Activated naive CD8-positive, alpha-beta T cell (primary cell): ENCODE measurements at regions not wholly inside any gene's neighbourhood (a gene's known extent, or its start where the extent isn't known, plus 50 kb on each side); places are given as distances from the start of the nearest gene placed in this dataset.
"Not testable (repeated sequence)": the region's sequence is repeated elsewhere in the genome, so short reads cannot be mapped to it uniquely, and the experiment has no call there.

ENCODE experiments used
- H3K27ac Mint-ChIP-seq: one replicate; pipeline ENCODE4 v1.8.0; 2021; ENCODE audit warnings: mixed read lengths
- H3K27me3 Mint-ChIP-seq: one replicate; pipeline ENCODE4 v1.8.0; 2021; ENCODE audit warnings: mixed read lengths
- H3K36me3 Mint-ChIP-seq: one replicate; pipeline ENCODE4 v1.8.0; 2021; ENCODE audit warnings: mixed read lengths
- H3K4me1 Mint-ChIP-seq: one replicate; pipeline ENCODE4 v1.8.0; 2021; ENCODE audit warnings: low read depth, mixed read lengths
- H3K4me3 Mint-ChIP-seq: one replicate; pipeline ENCODE4 v1.8.0; 2021; ENCODE audit warnings: mild to moderate bottlenecking, mixed read lengths
- H3K9me3 Mint-ChIP-seq: one replicate; pipeline ENCODE4 v1.8.0; 2021; ENCODE audit warnings: low read depth, mixed read lengths

GRCh38 chr17:63221939-63222338 is 224.2 kb downstream of the CYB561 start:
- Mint-ChIP-seq H3K9me3 (peaks cover 3% of the 10 kb centered on the region), H3K4me3 (no peak overlapping the region), H3K36me3 (peaks cover 5% of the 10 kb centered on the region), H3K27ac (no peak overlapping the region), H3K27me3 (no peaks in the 10 kb centered on the region), H3K4me1 (no peaks in the 10 kb centered on the region)

DNA sequence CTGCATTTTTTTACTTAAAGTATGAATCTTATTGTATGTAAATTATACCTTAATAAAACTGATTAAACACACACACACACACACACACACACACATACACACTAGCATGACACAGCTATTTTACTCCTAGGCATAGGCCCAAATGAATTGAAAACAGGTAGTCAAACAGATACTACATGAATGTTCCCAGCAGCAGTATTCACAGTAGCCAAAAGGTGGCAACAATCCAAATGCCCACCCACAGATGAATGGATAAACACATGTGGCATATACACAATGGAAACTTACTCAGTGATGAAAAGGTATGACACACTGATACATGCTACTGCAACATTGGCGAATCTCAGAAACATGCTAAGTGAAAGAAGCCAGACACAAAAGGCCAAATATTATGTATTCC is 223.5 kb downstream of the CYB561 start:
- Mint-ChIP-seq H3K4me3 (no peak overlapping the region), H3K27ac (no peak overlapping the region), H3K9me3 (peaks cover 3% of the 10 kb centered on the region), H3K4me1 (no peaks in the 10 kb centered on the region), H3K36me3 (peaks cover 5% of the 10 kb centered on the region), H3K27me3 (no peaks in the 10 kb centered on the region)

DNA sequence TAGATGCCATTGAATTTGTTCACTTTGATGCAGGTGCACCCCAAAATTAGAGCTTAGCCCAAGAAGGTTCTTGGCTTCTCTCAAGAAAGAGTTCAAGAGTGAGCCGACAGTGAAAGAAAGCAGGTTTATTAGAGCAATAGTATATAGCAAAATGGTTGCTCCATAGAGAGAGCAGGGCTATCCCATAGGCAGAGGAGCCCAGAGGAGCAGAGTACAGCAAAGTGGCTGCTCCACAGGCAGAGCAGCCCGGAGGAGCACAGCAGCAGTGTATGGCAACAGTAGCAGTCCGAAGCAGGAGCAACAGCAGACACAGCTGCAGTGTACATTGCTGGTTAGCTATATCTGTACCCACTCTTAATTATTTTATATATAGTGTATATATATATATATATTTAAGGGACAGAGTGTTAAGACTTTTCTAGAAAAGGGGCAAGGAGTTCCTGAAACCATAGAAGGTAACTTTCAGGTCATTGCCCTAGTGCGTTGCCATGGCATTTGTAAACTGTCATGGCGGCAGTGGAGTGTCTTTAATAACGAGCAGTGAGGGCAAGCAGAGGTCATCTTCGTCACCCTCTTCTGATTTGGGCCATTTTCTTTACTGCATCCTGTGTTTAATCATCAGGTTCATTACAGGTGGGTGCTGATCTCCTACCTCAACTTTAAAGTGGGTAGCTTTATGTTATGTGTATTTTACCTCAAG is 222.7 kb downstream of the CYB561 start:
- no peak overlapping the region for H3K27ac Mint-ChIP-seq
- no peaks in the 10 kb centered on the region for H3K4me1 Mint-ChIP-seq
- H3K27me3 Mint-ChIP-seq, result no peaks in the 10 kb centered on the region
- H3K4me3 Mint-ChIP-seq, result no peak overlapping the region
- peaks cover 7% of the 10 kb centered on the region for H3K36me3 Mint-ChIP-seq
- H3K9me3 Mint-ChIP-seq, result peaks cover 3% of the 10 kb centered on the region

- H3K9me3 Mint-ChIP-seq, result peaks cover 3% of the 10 kb centered on the region
- no peaks in the 10 kb centered on the region for H3K4me1 Mint-ChIP-seq
- no peaks in the 10 kb centered on the region for H3K27me3 Mint-ChIP-seq
- H3K4me3 Mint-ChIP-seq, result no peak overlapping the region
- H3K27ac Mint-ChIP-seq, result no peak overlapping the region
- peaks cover 10% of the 10 kb centered on the region for H3K36me3 Mint-ChIP-seq
Measured at GRCh38 chr17:63224644-63225043, 221.5 kb downstream of the CYB561 start.

GRCh38 chr17:63226720-63227119 is 219.4 kb downstream of the CYB561 start:
- H3K9me3 Mint-ChIP-seq, H3K4me1 Mint-ChIP-seq, H3K4me3 Mint-ChIP-seq, H3K27ac Mint-ChIP-seq, H3K27me3 Mint-ChIP-seq: not testable (repeated sequence)
- H3K36me3 Mint-ChIP-seq, result peaks cover 20% of the 10 kb centered on the region

GRCh38 chr17:63231015-63231620 is 215.0 kb downstream of the CYB561 start:
- H3K4me1 Mint-ChIP-seq, H3K4me3 Mint-ChIP-seq, H3K27ac Mint-ChIP-seq, H3K27me3 Mint-ChIP-seq: not testable (repeated sequence)
- Mint-ChIP-seq H3K36me3 (peaks cover 22% of the 10 kb centered on the region), H3K9me3 (peaks cover 14% of the 10 kb centered on the region)

DNA sequence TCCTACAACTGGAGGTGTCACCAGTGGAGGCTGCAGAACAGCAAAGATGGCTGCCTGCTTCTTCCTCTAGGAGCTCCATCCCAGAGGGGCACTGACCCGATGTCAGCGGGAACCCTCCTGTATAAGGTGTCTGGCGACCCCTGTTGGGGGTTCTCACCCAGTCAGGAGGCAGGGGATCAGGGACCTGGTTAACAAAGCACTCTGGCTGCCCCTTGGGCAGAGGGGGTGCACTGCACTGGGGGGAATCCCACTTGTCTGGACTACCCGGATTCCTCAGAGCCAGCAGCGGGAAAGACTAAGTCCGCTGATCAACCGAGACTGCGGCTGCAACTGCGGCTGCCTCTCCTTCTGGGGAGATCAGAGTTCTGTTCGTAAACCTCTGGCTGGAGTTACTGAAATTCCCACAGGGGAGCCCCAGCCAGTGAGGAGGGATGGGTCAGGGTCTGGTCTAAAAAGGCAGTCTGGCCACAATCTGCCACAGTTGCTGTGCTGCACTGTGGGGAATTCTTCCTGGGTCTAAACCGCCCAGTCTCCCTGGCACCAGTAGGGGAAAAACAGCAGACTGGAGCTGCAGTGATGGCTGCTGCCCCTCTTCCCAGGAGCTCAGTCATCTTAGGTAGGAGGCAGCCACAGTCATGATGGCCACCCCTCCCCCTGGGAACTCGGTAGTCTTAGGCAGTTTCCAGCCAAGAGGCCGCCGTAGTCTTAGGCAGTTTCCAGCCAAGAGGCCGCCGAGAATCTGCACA is 213.4 kb downstream of the CYB561 start:
- no peaks in the 10 kb centered on the region for H3K4me1 Mint-ChIP-seq

DNA sequence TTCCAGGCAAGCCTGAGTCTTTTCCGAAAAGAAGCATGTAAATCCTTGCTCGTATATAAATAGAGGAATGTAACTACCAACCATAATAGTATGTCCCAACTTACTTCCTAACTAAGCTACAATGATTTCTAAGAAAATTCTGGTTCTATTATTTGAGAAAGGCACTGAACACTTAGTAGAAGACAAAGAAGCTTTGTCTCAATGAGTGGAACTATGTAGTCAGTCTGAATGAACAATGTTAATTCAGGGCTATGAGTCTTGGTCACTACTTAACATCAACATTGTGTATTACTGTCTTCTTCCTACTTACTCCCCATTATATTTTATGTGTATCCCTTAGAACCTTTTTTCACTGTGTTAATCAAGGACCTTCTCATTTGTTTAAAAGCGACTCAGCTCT is 206.0 kb downstream of the CYB561 start:
- Mint-ChIP-seq H3K4me3 (no peak overlapping the region), H3K27ac (no peak overlapping the region), H3K4me1 (no peaks in the 10 kb centered on the region), H3K36me3 (peaks cover 20% of the 10 kb centered on the region), H3K9me3 (peaks cover 7% of the 10 kb centered on the region), H3K27me3 (no peaks in the 10 kb centered on the region)

More for the DNA sequence above, 213.4 kb downstream of the CYB561 start:
- Mint-ChIP-seq H3K9me3 (peaks cover 11% of the 10 kb centered on the region), H3K27me3 (no peaks in the 10 kb centered on the region), H3K27ac (no peak overlapping the region), H3K4me3 (no peak overlapping the region), H3K36me3 (peaks cover 19% of the 10 kb centered on the region)

DNA sequence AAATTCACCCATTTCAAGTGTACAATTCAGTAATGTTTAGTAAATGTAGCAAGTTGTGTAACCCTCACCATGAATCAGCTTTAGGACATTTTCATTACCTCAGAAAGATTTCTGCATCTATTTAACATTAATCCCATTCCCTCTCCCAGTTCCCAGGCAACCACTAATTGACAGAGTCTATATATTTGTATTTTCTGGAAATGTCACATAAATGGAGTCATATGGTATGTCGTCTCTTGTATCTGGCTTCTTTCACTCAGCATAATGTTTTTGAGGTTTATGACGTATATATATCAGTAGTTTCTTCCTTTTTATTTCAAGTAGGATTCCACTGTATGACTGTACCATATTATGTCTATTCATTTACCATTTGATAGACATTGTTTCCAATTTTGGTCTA is 199.8 kb downstream of the CYB561 start:
- H3K36me3 Mint-ChIP-seq, result peaks cover 8% of the 10 kb centered on the region
- H3K4me1 Mint-ChIP-seq, result no peaks in the 10 kb centered on the region
- no peaks in the 10 kb centered on the region for H3K27me3 Mint-ChIP-seq
- H3K9me3 Mint-ChIP-seq, result peaks cover 7% of the 10 kb centered on the region
- no peak overlapping the region for H3K4me3 Mint-ChIP-seq
- no peak overlapping the region for H3K27ac Mint-ChIP-seq

- H3K36me3 Mint-ChIP-seq, result peaks cover 7% of the 10 kb centered on the region
- peaks cover 4% of the 10 kb centered on the region for H3K9me3 Mint-ChIP-seq
- H3K27ac Mint-ChIP-seq, result no peak overlapping the region
- no peaks in the 10 kb centered on the region for H3K27me3 Mint-ChIP-seq
- no peaks in the 10 kb centered on the region for H3K4me1 Mint-ChIP-seq
- no peak overlapping the region for H3K4me3 Mint-ChIP-seq
Measured at GRCh38 chr17:63247706-63248105, 198.4 kb downstream of the CYB561 start.

GRCh38 chr17:63249256-63250004 is 196.7 kb downstream of the CYB561 start:
- Mint-ChIP-seq H3K27ac (no peak overlapping the region), H3K9me3 (peaks cover 4% of the 10 kb centered on the region), H3K4me3 (no peak overlapping the region), H3K4me1 (no peaks in the 10 kb centered on the region), H3K27me3 (no peaks in the 10 kb centered on the region), H3K36me3 (peaks cover 4% of the 10 kb centered on the region)

DNA sequence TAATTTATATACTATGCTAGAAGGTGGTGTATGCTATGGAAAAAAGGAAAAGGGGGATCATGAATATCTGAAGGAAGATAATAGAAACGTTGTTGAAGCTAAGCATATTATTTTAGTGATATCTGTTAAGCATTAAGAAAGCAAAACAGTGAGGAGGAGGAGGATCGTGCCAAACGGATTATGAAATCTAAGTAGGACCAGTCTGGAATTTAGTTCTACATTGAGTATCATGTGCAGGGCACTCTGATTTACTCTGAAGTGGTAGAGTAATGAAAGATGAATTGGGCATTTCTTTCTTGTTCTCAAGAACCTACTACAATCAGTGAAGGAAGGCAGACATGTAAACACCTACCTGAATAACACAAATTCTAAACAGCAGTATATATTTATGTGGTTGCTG is 195.3 kb downstream of the CYB561 start:
- H3K4me1 Mint-ChIP-seq, result no peaks in the 10 kb centered on the region
- no peak overlapping the region for H3K27ac Mint-ChIP-seq
- no peaks in the 10 kb centered on the region for H3K27me3 Mint-ChIP-seq
- peaks cover 12% of the 10 kb centered on the region for H3K36me3 Mint-ChIP-seq
- H3K4me3 Mint-ChIP-seq, result no peak overlapping the region
- peaks cover 6% of the 10 kb centered on the region for H3K9me3 Mint-ChIP-seq

- Mint-ChIP-seq H3K4me3 (no peak overlapping the region), H3K27me3 (no peaks in the 10 kb centered on the region), H3K27ac (no peak overlapping the region), H3K9me3 (peaks cover 11% of the 10 kb centered on the region), H3K36me3 (peaks cover 16% of the 10 kb centered on the region), H3K4me1 (no peaks in the 10 kb centered on the region)
Measured at GRCh38 chr17:63258785-63259184, 187.3 kb downstream of the CYB561 start.

DNA sequence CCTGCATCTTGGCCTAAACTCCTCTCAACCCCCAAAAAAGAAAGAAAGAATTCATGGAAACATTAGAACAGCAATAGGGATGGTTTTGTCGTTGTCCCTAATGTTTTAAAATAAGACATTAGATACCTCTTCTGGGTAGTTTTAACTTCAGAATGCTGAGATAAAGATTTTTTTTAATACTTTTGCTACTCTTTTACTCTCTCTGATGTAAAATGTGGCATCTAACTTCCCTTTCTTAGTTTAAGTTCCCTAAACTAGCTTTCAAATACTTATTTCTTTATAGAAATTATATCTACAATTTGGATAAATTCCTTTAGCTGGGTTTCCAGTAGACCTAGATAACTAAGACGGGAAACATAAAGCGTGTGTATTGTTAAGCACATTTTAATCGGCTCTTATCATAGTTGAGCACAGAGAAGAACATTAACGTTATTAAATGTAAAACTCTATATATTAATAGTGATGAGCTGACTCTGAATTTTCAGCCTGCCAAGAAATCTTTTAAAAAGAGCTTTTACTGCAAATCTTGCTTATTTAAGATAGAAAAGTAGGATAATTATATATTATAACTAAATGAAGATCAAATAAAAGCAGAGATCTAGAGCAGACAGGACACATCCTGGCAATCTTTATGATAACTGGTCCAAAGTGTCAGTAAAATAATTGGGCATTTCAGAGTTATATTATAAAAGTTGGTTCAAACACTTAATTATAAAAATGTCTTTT is 183.2 kb downstream of the CYB561 start:
- Mint-ChIP-seq H3K4me3 (no peak overlapping the region), H3K9me3 (no peaks in the 10 kb centered on the region), H3K27me3 (no peaks in the 10 kb centered on the region), H3K36me3 (peaks cover 1% of the 10 kb centered on the region), H3K27ac (no peak overlapping the region), H3K4me1 (no peaks in the 10 kb centered on the region)
